Activated T-cell treated with anti-CD3 and anti-CD28 coated beads for 48 hours (primary cell): ENCODE measurements at regions not wholly inside any gene's neighbourhood (a gene's known extent, or its start where the extent isn't known, plus 50 kb on each side); places are given as distances from the start of the nearest gene placed in this dataset.
"Not testable (repeated sequence)": the region's sequence is repeated elsewhere in the genome, so short reads cannot be mapped to it uniquely, and the experiment has no call there.

Source experiments
- DNase-seq: peaks from one replicate; pipeline ENCODE4 v3.0.0-alpha.2; 2020; ENCODE audit warnings: low read depth

- DNase-seq, result no peak
Observed at GRCh38 chr6:40152196-40152595, 217.9 kb upstream of the MOCS1 start.

GRCh38 chr6:40148882-40149573, 214.8 kb upstream of the MOCS1 start:
- DNase-seq, result no peak

- no peak for DNase-seq
Observed at GRCh38 chr6:40146902-40147301, 212.6 kb upstream of the MOCS1 start.

- no peak for DNase-seq
Observed at GRCh38 chr6:40139447-40139846, 205.2 kb upstream of the MOCS1 start.

- no peak for DNase-seq
Observed at GRCh38 chr6:40138273-40138720, 204.0 kb upstream of the MOCS1 start.

GRCh38 chr6:40135491-40136072, 201.3 kb upstream of the MOCS1 start:
- no peak for DNase-seq

- DNase-seq, result not testable (repeated sequence)
Observed at GRCh38 chr6:40133981-40134380, 199.7 kb upstream of the MOCS1 start.

GRCh38 chr6:40131675-40132074, 197.4 kb upstream of the MOCS1 start:
- DNase-seq, result no peak

GRCh38 chr6:40128127-40128526, 193.9 kb upstream of the MOCS1 start:
- no peak for DNase-seq

GRCh38 chr6:40125680-40126394, 191.6 kb upstream of the MOCS1 start:
- DNase-seq, result no peak

GRCh38 chr6:40124924-40125323, 190.7 kb upstream of the MOCS1 start:
- DNase-seq, result no peak

- no peak for DNase-seq
Observed at GRCh38 chr6:40116832-40117231, 182.6 kb upstream of the MOCS1 start.

- DNase-seq, result no peak
Observed at GRCh38 chr6:40112350-40112749, 178.1 kb upstream of the MOCS1 start.

- no peak for DNase-seq
Observed at GRCh38 chr6:40108736-40109135, 174.5 kb upstream of the MOCS1 start.

- no peak for DNase-seq
Observed at GRCh38 chr6:40106840-40107239, 172.6 kb upstream of the MOCS1 start.

- DNase-seq, result no peak
Observed at GRCh38 chr6:40098774-40099173, 164.5 kb upstream of the MOCS1 start.

GRCh38 chr6:40097590-40097989, 163.3 kb upstream of the MOCS1 start:
- DNase-seq, result no peak

GRCh38 chr6:40083141-40083920, 149.1 kb upstream of the MOCS1 start:
- DNase-seq, result no peak

GRCh38 chr6:40082278-40083043, 148.2 kb upstream of the MOCS1 start:
- no peak for DNase-seq

- no peak for DNase-seq
Observed at GRCh38 chr6:40077736-40078135, 143.5 kb upstream of the MOCS1 start.

- no peak for DNase-seq
Observed at GRCh38 chr6:40077315-40077714, 143.1 kb upstream of the MOCS1 start.
